Activated T-cell treated with anti-CD3 and anti-CD28 coated beads for 4 hours (primary cell): ENCODE measurements at regions not wholly inside any gene's neighbourhood (a gene's known extent, or its start where the extent isn't known, plus 50 kb on each side); places are given as distances from the start of the nearest gene placed in this dataset.

Experiments used
- DNase-seq: peaks from one replicate; pipeline ENCODE4 v3.0.0-alpha.2; 2020

DNA sequence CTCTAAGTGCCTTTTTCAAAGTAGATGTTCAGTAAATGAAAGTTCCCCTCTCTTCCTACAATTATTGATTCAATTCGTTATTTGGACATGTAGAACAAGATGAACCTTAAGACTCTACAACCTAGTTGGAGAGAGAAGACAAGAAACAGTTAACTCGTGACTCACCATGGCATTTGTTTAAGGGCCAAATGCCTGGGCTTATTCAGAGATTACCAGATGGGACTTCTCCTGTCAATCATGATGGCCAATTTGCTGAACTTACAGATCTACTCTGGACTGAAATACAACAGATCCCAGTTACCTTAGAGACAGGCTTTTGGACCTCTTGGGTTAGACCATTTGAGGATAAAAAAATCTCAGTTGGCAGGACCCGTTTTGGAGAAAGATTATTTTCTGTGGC, 93.5 kb downstream of the C1orf94 start:
- no peak for DNase-seq

DNA sequence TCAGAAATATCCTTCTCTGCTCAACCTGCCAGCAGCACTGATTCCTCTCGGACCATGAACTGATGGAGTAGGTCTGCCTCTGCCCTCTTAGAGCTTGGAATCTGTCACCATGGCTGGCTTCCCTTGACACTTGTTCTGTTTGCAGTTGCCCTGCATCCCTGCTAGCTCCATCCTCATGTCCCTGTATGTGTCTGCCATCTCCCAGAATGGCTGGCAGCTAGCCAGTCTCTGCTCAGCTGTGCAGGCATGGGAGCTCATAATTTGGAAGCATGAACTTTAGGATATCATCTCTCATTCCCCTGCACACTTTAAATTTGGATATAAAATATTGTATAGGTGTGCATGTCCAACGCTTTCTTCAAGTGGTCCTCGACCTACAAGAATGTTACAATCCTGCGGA, 95.4 kb downstream of the C1orf94 start:
- DNase-seq: no peak

DNA sequence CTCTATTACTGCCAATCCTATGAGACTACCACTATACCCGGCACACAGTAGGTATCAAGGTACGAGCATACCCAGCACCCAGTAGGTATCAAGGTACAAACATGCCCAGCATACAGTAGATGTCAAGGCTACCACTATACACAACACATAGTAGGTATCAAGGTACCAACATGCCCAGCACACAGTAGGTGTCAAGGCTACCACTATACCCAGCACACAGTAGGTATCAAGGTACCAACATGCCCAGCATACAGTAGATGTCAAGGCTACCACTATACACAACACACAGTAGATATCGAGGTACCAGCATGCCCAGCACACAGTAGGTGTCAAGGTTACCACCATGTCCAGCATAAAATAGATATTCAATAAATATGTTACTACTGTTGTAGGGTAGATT, 98.4 kb downstream of the C1orf94 start:
- DNase-seq: no peak

DNA sequence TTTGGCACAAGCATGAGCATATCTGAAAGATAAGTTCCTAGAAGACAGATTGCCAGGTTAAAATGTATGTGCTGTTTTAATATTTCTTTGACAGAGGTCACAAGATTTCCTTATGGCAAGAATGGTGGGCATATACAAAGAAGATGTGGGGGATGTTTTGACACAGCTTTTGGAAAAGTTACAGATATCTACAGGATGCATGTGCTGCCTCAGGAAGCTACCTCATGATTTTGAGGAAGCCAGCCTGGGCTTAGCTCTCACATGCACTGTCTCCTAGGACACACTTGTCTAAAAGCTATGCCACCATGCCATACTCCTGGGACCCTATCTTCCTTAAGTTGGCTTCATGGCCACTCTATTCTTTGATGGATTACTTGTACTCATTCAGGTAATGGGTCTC, 99.9 kb downstream of the C1orf94 start:
- DNase-seq: no peak

DNA sequence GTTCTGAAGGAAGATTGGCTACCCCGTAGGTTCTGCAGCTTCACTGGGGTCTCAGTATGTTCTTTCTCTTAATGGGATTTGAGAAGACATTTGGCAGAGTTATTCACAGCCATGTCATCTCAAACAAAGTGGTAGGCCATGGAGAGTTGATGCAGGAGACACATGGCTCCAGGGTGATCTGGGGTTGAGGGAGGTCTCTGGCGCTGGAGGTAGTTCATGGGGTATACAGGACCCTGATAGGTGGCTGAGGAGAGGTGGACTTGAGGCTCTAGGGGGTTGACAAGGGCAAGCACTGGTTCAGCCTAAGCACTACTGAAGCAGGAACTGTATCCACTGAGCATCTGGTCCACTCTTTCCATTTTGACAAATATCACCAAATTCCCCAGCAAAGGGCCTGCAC, 100.4 kb downstream of the C1orf94 start:
- no peak for DNase-seq

DNA sequence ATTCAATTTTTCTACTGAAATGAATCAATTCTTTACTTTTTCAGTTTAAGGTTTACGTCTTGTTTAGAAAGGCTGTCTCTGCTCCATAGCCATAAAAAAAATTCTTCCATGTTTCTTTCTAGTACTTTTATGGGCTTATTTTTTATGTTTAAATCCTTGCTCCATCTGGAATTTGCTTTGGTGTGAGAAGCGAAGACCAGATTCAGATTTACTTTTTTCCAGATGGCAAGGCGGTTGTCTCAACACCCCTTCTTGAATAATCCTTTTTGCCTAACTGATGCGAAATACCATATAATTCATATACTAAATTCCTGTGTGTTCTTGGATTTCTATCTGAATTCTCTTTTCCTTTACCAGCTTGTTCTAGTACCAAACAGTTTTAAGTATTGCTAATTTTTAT, 101.5 kb downstream of the C1orf94 start:
- no peak for DNase-seq

DNA sequence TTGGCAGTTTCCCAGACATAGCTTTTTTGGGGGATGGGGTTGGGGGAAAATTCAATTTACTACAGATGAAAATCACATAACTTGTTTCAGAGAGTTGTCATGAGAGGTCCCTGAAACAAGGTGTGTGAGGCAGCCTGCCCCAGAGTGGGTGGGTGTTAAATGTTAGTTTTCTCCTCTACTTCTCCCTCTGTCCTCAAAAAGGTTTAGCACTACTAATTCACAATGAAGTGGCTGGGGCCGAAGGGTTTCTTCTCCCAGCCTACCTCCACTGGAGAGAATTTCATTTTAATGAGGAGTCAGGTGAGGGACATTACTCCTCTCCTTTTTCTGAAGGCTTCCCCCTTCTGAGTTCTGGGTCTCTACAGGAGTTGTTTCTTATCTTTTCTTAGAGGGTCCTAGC, 103.3 kb downstream of the C1orf94 start:
- no peak for DNase-seq

DNA sequence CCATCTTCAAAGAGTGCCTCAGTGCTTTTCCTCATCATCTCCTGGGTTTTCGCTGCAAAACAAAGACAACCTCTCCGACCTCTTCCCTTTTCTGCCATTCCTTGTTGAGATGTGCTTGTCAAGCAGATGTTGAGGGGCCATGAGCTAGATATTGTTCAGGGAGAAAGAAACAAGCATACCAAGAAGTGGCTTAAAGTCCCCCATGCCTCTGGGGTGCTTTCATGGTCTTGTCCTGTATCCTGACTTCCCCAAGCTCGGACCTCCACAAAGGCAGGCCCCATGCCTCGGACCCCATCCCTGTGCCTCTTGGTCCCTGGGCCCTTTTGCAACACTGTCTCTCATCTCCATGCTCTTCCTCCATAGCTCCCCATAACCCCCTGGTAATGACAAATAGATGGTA, 103.8 kb downstream of the C1orf94 start:
- no peak for DNase-seq

DNA sequence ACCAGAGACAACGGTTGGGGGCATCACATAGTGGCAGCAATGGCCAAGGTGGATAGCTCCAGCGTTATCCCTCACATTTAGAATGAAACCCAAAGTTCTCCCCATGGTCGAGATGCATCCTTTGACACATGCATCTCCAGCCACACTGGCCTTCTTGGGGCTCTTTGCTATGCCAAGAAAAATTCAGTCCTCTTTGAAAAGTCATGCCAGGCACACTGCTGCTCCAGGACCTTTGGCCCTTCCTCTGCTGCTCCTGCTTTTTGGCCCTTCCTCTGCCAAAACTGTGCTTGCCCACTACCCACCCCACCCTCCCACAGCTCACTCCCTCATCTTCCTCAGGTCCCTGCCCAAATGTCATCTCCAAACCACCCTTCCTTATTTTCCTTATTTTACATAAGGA, 106.4 kb downstream of the C1orf94 start:
- no peak for DNase-seq

DNA sequence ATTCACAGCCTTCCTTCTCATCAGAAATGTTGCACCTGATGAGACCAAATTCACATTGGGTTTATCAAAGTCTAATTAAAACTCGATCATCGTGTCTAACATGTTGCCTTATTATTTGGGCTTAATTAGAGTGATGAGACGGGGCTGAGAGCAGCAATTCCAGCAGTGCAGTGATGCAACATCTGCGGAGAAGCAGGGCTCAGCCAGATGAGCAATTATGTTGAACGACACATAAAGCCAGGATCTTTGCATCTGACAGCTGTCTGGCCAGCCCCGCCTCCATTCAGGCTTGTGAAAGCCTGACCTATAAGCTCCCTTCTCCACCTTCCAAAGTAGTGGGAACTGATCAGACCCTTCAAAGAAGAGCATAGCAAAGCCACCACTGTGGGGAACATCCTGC, 109.8 kb downstream of the C1orf94 start:
- no peak for DNase-seq

DNA sequence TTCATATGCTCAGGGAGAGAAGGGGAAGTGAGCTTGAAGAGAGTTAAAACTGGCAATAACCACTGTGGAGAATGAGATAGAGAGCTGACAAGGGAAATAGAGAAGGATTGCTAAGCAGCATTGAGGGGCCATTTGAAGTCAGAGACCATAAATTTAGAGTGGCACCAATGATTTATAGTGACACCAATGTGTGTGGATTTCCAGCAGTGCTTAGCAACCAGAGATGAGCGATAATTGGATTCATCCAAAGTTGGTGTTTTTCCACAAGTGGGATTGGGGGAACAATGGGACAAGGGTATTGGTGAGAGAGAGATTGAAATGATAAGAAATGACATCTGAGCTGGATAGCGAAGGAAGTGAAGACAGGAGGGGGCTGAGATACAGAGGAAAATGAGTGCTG, 114.1 kb downstream of the C1orf94 start:
- no peak for DNase-seq

DNA sequence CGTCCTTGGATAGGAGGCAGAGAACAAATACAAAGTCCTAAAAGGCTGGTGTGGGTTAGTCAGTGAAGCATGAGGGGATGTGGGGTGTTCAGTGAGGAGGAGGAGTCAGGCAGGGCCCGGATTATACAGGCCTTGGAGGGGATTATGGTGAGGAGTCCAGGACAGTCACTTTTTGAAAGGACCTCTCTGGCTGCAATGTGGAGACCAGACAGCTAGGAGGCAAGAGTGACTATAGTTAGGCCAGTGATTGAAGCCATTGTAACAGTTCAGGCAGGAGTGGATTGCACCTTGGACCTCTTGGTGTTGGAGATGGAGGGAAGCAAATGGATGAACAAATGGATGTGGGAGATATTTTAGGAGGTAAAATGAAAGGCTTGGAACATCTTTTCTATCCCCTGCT, 115.8 kb downstream of the C1orf94 start:
- no peak for DNase-seq

DNA sequence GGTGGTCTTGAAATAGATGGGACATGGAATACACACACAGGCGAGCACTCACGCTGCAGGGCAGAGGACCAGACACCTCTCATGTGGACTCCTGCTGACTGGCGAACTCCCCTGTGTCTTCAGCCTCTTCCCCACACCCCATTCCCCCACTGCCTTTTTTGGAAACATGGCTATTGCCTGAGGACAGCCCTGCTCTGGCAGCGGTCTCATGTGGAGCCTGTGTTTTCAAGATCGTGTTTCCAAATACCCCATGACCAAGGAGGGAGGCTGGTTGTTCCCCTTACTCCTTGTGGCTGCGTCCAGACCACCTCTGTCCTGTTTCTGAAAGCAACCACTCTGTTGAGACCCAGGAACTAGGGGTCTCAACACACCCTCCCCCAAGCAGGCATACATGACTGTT, 119.4 kb downstream of the C1orf94 start:
- no peak for DNase-seq

DNA sequence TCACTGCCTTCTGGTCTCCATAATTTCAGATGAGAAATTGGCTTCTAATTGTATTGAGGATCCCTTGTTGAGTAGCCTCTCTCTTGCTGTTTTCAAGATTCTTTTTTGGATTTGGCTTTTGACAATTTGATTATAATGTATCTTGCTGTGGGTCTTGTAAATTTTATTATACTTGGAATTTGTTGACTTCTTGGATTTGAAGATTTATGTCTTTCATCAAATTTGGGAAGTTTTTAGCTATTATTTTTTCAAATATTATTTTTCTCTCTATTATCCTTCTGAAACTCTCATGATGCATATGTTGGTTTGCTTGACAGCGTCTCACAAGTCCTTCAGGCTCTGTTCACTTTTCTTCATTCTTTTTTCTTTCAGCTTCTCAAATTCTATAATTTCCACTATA, 126.1 kb downstream of the C1orf94 start:
- DNase-seq: no peak

DNA sequence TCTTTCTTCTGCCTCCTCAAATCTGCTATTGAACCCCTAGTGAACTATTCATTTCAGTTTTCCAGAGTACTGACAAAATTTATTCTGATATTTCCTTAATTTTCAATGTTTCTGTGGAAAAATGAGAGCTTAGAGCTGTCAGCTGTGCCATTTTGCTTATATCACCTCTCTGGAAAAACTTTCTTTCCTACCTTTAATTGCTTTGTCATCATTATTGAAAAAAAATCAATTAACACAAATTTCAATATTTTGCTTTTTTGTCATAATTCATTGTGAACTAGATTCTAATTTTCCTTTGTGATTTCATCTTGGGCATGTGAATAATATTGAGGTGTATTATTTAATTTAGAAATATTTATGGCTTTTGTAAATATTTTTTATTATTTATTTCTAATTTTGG, 126.5 kb downstream of the C1orf94 start:
- no peak for DNase-seq

DNA sequence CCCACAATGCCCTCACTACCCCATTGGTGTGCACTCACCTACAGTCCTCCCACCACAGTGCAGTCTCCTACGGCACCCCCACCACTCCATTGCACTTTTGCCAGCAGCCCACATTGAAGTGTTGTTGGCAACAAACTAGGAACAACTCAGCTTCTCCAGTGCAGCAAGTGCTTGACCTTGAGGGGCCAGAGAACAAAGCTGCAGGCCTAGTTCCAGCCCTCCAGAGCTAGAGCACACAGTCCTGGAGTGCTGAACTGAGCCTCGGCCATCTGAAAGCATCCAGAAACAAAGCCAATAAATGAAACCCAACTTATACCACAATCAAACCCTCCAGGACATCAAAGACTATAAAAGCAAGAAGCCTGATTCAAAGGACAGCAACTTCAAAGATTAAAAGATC, 129.9 kb downstream of the C1orf94 start:
- DNase-seq: no peak

DNA sequence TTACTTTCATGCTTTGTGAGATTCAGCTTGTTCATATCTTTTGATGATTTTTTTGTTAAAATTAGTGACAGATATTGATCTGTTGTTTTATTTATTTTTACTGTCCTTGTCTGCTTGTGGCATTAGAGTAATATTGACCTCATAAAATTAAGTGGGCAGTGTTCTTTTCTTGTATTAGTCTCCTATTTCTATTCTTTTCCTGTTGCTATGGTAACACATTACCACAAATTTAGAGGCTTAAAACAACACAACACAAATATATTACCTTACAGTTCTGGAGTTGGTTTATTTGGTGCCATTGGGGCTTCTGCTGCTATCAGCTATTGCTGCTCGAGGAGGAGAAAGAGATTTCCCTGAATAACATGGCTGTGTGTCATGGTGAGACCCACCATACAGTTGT, 135.7 kb downstream of the C1orf94 start:
- no peak for DNase-seq

DNA sequence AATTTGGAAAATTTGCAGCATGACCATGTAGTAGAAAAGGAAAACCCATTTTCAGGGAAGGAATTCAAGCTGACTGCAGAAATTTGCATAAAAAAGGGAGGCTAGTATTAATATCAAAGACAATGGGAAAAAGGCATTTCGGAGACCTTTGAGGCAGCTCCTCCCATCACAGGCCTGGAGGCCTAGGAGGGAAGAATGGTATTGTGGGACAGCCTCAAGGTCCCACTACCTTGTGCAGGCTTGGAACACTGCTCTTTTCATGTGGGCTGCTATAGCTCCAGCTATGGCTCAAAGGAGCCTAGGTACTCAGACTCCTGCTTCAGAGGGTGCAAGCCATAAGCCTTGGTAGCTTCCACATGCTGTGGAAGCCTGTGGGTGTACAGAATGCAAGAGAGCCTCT, 139.3 kb downstream of the C1orf94 start:
- no peak for DNase-seq

DNA sequence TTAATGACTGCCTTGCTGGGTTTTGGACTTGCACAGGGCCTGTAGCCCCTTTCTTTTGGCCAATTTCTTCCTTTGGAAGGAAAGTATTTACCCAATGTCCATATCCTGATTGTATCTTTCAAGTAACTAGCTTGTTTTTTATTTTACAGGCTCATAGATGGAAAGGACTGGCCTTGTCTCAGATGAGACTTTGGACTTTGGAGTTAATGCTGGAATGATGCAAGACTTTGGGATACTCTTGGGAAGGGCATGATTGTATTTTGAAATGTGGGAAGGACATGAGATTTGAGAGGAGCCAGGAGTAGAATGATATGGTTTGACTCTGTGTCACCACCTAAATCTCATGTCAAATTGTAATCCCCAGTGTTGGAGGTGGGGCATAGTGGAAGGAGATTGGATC, 140.1 kb downstream of the C1orf94 start:
- DNase-seq: no peak

DNA sequence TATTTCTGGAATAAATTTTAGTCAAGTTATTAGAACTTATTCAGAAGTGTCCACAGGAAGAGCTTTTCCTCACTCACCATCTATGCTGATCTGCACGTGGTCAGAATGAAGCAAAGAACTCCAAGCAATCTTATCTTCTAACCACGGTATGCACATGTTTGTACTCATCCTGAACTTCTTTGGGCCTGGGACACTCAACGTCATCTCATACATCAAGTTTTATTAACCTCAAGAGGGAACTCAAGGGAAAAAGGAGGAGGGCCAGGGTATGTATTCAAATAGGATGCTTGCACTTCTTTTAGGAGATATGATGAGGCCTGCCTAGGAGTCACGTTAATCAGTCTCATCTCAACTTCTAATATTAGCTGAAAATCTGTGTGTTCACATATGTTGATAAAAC, 142.5 kb downstream of the C1orf94 start:
- DNase-seq: no peak

DNA sequence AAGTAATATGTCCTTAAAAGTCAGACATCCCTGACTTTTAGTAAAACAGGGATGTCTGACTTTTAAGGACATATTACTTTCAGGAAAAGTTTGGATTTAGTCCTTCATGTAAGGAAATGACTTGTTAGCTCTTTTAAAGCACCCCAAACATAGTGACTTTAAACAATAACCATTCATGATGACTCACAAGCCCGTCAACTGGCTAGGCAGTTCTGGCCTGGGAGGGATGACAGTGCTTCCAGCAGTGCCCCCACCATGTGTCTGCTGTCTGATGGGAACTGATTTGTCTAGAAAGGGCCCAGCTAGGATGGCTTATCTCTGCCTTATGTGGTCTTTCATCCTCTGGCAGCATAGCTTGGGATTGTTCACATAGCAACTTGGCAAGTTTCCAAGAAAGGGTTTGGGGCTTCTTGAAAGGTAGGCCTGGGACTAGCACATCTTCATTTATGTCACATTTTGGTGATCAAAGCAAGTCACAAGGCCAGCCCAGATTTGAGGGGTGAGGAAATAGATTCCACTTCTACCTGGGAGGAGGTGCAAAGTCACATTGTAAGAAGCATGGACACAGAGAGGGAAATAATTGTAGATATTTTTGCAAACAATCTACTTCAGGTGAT, 143.5 kb downstream of the C1orf94 start:
- DNase-seq: no peak

DNA sequence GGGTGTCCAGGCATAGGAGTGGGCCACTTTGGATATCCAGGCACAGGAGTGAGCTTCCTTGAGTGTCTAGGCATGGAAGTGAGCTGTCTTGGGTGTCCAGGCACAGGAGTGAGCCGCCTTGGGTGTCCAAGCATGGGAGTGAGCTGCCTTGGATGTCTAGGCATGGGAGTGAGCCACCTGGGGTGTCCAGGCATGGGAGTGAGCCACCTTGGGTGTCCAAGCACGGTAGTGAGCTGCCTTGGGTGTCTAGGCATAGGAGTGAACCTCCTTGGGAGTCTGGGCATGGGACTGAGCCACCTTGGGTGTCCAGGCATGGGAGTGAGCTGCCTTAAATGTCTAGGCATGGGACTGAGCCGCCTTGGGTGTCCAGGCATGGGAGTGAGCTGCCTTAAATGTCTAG, 146.3 kb downstream of the C1orf94 start:
- no peak for DNase-seq

DNA sequence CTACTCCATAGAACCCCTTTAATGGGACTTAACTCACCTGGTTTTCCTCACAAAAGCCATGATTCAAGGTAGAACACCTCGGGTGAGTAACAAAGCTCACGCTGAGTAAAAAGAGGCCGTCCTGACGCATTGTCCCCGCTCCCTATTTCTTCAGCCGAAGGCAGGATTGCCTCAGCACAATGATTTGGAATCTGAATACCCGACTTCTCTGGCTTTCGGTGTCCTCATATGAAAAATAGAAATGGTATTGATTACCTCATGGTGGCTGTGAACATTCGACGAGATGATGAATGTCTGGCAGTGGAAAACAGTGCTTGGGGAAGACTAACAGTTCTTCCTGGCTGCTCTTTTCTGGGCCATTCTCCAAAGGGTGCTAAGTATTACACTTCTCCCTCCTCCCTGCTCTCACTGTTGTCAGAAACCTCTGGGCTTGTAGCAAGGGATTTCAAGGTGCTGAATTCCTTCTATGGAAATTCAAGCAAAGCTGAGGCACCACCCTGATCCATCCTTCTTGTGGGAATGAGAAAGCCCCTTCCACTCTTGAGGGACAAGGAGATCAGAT, 148.3 kb downstream of the C1orf94 start:
- DNase-seq: no peak

DNA sequence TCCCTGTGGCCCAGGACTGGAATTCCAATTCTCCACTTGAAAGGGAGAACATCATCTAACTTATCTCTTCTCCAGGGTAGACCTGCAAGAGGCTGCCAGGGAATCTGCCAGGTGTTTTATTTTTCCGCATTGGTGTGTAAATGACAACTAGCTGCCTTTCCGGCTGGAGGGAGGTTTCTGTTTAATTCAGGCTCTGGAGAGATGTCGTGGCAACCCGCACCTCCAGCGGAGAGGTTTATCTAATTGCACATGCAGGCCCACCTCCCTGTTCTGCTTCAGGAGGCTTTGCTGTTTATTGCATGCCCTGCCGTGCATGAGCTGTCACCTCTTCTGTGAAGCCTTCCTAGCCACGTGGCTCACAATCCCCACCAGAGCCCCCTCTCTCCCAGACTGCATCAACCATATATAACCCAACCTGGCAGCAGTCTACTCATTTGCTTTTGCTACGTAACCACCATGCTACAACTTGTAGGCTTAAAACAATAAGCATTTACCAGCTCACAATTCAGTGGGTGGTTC, 151.6 kb downstream of the C1orf94 start:
- DNase-seq: no peak

DNA sequence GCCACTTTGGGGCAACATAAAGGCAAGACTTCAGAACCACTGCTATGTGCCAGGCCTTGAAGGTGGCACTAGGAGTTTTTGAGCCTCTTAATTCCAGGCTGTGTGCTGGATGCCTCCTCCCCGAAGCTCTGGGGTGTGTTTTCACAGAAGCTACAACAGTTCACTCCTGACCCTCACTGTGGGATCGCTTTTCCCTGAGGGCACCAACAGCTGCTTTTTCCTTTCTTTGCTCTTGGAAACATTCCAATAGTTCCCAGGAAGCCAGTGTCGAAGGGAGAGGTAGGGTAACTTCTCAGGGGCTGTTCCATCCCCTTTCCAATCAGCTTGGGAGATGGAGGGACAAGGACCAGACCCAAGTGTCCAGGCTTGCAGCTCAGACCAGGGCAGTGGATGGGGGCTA, 153.4 kb downstream of the C1orf94 start:
- DNase-seq: no peak
